ENCODE measurements at regions not wholly inside any gene's neighbourhood (a gene's known extent, or its start where the extent isn't known, plus 50 kb on each side); places are given as distances from the start of the nearest gene placed in this dataset.

GRCh38 chr11:19316434-19316833 is 75.7 kb upstream of the E2F8 start:
- no peak for TF ChIP-seq POLR2A (IDR thresholded peaks at IDR 0.05)
- TF ChIP-seq, protein P1, sequence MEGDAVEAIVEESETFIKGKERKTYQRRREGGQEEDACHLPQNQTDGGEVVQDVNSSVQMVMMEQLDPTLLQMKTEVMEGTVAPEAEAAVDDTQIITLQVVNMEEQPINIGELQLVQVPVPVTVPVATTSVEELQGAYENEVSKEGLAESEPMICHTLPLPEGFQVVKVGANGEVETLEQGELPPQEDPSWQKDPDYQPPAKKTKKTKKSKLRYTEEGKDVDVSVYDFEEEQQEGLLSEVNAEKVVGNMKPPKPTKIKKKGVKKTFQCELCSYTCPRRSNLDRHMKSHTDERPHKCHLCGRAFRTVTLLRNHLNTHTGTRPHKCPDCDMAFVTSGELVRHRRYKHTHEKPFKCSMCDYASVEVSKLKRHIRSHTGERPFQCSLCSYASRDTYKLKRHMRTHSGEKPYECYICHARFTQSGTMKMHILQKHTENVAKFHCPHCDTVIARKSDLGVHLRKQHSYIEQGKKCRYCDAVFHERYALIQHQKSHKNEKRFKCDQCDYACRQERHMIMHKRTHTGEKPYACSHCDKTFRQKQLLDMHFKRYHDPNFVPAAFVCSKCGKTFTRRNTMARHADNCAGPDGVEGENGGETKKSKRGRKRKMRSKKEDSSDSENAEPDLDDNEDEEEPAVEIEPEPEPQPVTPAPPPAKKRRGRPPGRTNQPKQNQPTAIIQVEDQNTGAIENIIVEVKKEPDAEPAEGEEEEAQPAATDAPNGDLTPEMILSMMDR (IDR thresholded peaks at IDR 0.05), result no peak

Data from esophagus squamous epithelium (tissue), 4 donors.